Muscle layer of colon (tissue), 2 donors: ENCODE measurements at regions not wholly inside any gene's neighbourhood (a gene's known extent, or its start where the extent isn't known, plus 50 kb on each side); places are given as distances from the start of the nearest gene placed in this dataset.
"Not testable (repeated sequence)": the region's sequence is repeated elsewhere in the genome, so short reads cannot be mapped to it uniquely, and the experiment has no call there.

Experiments
- H3K27ac ChIP-seq: one replicate; pipeline ENCODE4 v1.7.0; 2013; ENCODE audit warnings: low read depth, mild to moderate bottlenecking, low read length, moderate library complexity
- H3K27me3 ChIP-seq, 2 donors: one replicate each; pipeline ENCODE4 v1.7.0; 2013; ENCODE audit warnings: low read length in 2 of 2, mild to moderate bottlenecking in 2 of 2; ENCODE audit not compliant: insufficient read depth in 2 of 2, control insufficient read depth in 1 of 2
- H3K36me3 ChIP-seq: one replicate; pipeline ENCODE4 v1.7.0; 2013; ENCODE audit warnings: mild to moderate bottlenecking, low read length; ENCODE audit not compliant: insufficient read depth
- H3K4me1 ChIP-seq: one replicate; pipeline ENCODE4 v1.7.0; 2013; ENCODE audit warnings: mild to moderate bottlenecking, low read length; ENCODE audit not compliant: insufficient read depth
- H3K4me3 ChIP-seq, 2 donors: one replicate each; pipeline ENCODE4 v1.7.0; 2013; ENCODE audit warnings: low read length in 2 of 2, low read depth in 1 of 2, mild to moderate bottlenecking in 1 of 2, moderate library complexity in 1 of 2
- H3K9ac ChIP-seq: one replicate; pipeline ENCODE4 v1.7.0; 2013; ENCODE audit warnings: low read length
- H3K9me3 ChIP-seq: one replicate; pipeline ENCODE4 v1.7.0; 2013; ENCODE audit warnings: mild to moderate bottlenecking, low read length
- donor health status: abdominal sarcoma.
- donor health status: Adenocarcinoma of cecum.

DNA sequence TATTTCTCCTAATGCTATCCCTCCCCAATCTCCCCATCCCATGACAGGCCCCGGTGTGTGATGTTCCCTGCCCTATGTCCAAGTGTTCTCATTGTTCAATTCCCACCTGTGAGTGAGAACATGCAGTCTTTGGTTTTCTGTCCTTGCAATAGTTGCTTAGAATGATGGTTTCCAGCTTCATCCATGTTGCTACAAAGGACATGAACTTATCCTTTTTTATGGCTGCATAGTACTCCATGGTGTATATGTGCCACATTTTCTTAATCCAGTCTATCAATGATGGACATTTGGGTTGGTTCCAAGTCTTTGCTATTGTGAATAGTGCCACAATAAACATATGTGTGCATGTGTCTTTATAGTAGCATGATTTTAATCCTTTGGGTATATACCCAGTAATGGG, 51.3 kb upstream of the RIOK2 start:
- not testable (repeated sequence) for H3K4me3 ChIP-seq, H3K36me3 ChIP-seq, H3K27ac ChIP-seq, H3K9ac ChIP-seq, H3K27me3 ChIP-seq, H3K4me1 ChIP-seq, H3K9me3 ChIP-seq

- Histone ChIP-seq H3K4me3 (no peak overlapping the region), H3K27ac (no peak overlapping the region), H3K9ac (no peak overlapping the region), H3K36me3 (no peaks in the 10 kb centered on the region), H3K27me3 (no peaks in the 10 kb centered on the region), H3K9me3 (no peaks in the 10 kb centered on the region), H3K4me1 (no peaks in the 10 kb centered on the region)
These were observed 59.3 kb upstream of the RIOK2 start for GRCh38 chr5:97242341-97242740.

GRCh38 chr5:97243353-97243752, 60.3 kb upstream of the RIOK2 start:
- H3K27me3 ChIP-seq: no peaks in the 10 kb centered on the region
- no peak overlapping the region for H3K9ac ChIP-seq
- peak overlapping the region in 1 of 2 donors; percentile 20 for H3K4me3 ChIP-seq
- no peaks in the 10 kb centered on the region for H3K36me3 ChIP-seq
- H3K4me1 ChIP-seq: no peaks in the 10 kb centered on the region
- H3K9me3 ChIP-seq: no peaks in the 10 kb centered on the region
- no peak overlapping the region for H3K27ac ChIP-seq

DNA sequence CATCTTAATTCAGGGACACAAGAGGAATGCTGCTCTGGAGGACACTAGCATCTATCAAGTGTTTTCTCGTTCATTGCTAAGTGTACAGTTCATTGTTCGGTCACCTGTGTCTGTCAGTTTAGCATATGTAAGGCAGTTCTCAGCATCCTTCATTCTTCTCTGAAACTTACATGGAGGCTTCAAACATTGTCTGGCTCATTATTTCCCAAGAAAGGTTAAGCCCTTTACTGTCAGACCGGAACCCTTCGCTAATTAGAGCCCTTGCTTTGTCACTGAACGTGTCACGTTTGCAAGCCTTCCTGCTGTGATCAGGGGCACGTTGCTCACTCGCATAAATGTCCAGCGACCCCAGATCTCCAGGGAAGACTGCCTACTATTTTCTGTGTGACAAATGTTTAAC, 62.3 kb upstream of the RIOK2 start:
- Histone ChIP-seq H3K4me3 (no peak overlapping the region), H3K27ac (no peak overlapping the region), H3K27me3 (no peaks in the 10 kb centered on the region), H3K9ac (no peak overlapping the region), H3K9me3 (no peaks in the 10 kb centered on the region), H3K36me3 (no peaks in the 10 kb centered on the region), H3K4me1 (no peaks in the 10 kb centered on the region)

GRCh38 chr5:97250113-97250512, 67.1 kb upstream of the RIOK2 start:
- Histone ChIP-seq H3K36me3 (no peaks in the 10 kb centered on the region), H3K9me3 (no peaks in the 10 kb centered on the region), H3K9ac (no peak overlapping the region), H3K27me3 (no peaks in the 10 kb centered on the region), H3K4me3 (no peak overlapping the region), H3K4me1 (no peaks in the 10 kb centered on the region), H3K27ac (no peak overlapping the region)

DNA sequence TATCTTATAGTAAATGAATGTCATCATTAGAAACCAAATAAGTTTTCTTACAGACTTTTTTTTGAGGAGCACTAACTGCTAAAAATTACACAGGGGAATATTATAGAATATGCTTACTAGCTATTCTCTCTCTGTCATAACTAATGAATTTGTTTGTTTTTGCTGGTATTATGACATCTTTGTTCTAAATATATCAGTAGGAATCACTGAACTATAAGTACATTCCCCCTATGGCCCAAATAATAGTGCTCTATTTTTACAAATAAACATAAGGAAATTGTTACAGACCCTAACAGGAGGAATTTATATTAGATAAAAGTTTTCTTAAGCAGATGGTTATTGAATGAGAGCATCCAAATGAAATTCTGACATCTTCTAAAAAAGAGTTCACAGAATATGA, 83.0 kb upstream of the RIOK2 start:
- H3K4me1 ChIP-seq: no peaks in the 10 kb centered on the region
- H3K27ac ChIP-seq: no peak overlapping the region
- H3K36me3 ChIP-seq: no peaks in the 10 kb centered on the region
- H3K9ac ChIP-seq: no peak overlapping the region
- no peaks in the 10 kb centered on the region for H3K9me3 ChIP-seq
- H3K4me3 ChIP-seq: no peak overlapping the region
- no peaks in the 10 kb centered on the region for H3K27me3 ChIP-seq

DNA sequence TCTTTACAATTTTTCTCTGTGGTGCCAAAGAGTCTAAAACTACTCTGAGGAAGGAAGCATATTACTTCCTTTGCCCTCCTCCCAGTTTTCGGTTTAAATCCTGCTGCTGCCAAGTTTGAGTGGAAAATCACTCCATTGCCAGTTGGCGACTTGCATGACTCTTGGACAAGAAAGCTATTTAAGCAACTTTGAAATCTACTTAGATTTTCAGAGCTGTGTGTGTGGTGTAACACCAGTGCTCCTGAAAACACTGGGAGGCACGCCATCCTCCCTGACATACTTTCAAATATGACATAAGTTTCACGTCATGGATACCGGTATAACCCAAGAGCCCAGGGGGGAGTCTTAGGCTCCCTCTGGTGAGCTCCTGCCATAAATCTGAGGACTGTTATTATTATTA, 83.5 kb upstream of the RIOK2 start:
- no peaks in the 10 kb centered on the region for H3K4me1 ChIP-seq
- H3K9ac ChIP-seq: no peak overlapping the region
- peaks cover 3% of the 10 kb centered on the region for H3K9me3 ChIP-seq
- no peak overlapping the region for H3K4me3 ChIP-seq
- H3K27ac ChIP-seq: no peak overlapping the region
- H3K36me3 ChIP-seq: no peaks in the 10 kb centered on the region
- H3K27me3 ChIP-seq: no peaks in the 10 kb centered on the region

GRCh38 chr5:97267767-97268166, 84.7 kb upstream of the RIOK2 start:
- Histone ChIP-seq H3K4me1 (no peaks in the 10 kb centered on the region), H3K4me3 (no peak overlapping the region), H3K36me3 (no peaks in the 10 kb centered on the region), H3K27me3 (no peaks in the 10 kb centered on the region), H3K9me3 (peaks cover 8% of the 10 kb centered on the region), H3K27ac (no peak overlapping the region), H3K9ac (no peak overlapping the region)

- Histone ChIP-seq H3K9ac (no peak overlapping the region), H3K36me3 (no peaks in the 10 kb centered on the region), H3K4me1 (no peaks in the 10 kb centered on the region)
These were observed 93.5 kb upstream of the RIOK2 start for GRCh38 chr5:97276474-97277120.

GRCh38 chr5:97281257-97281656, 98.2 kb upstream of the RIOK2 start:
- Histone ChIP-seq H3K27ac (no peak overlapping the region), H3K27me3 (no peaks in the 10 kb centered on the region), H3K9ac (no peak overlapping the region), H3K4me3 (no peak overlapping the region), H3K36me3 (no peaks in the 10 kb centered on the region), H3K9me3 (no peaks in the 10 kb centered on the region), H3K4me1 (no peaks in the 10 kb centered on the region)

More at GRCh38 chr5:97276474-97277120, 93.5 kb upstream of the RIOK2 start:
- Histone ChIP-seq H3K27me3 (no peaks in the 10 kb centered on the region), H3K4me3 (no peak overlapping the region), H3K27ac (no peak overlapping the region), H3K9me3 (peaks cover 5% of the 10 kb centered on the region)

- Histone ChIP-seq H3K27me3 (no peaks in the 10 kb centered on the region), H3K4me3 (no peak overlapping the region), H3K27ac (no peak overlapping the region), H3K9me3 (no peaks in the 10 kb centered on the region), H3K36me3 (no peaks in the 10 kb centered on the region), H3K4me1 (no peaks in the 10 kb centered on the region), H3K9ac (no peak overlapping the region)
These were observed 114.1 kb upstream of the RIOK2 start for GRCh38 chr5:97297063-97297703.

- no peaks in the 10 kb centered on the region for H3K9me3 ChIP-seq
- H3K9ac ChIP-seq: no peak overlapping the region
- H3K27ac ChIP-seq: no peak overlapping the region
- no peaks in the 10 kb centered on the region for H3K27me3 ChIP-seq
- no peaks in the 10 kb centered on the region for H3K4me1 ChIP-seq
- no peak overlapping the region for H3K4me3 ChIP-seq
- no peaks in the 10 kb centered on the region for H3K36me3 ChIP-seq
These were observed 114.7 kb upstream of the RIOK2 start for GRCh38 chr5:97297704-97298091.
